ENCODE measurements at regions not wholly inside any gene's neighbourhood (a gene's known extent, or its start where the extent isn't known, plus 50 kb on each side); places are given as distances from the start of the nearest gene placed in this dataset.
A peak's percentile ranks its signal among the peaks of the same experiment; 100 is the strongest.

GRCh38 chr1:185566995-185567394 lies 167.2 kb upstream of the HMCN1 start:
- Mint-ChIP-seq H3K27ac (ENCODE audit: unreplicated experiment) (peak overlapping the region; percentile 88), H3K36me3 (ENCODE audit: unreplicated experiment) (no peaks in the 10 kb centered on the region), H3K4me3 (ENCODE audit: unreplicated experiment) (no peak overlapping the region), H3K4me1 (ENCODE audit: unreplicated experiment) (peaks cover 72% of the 10 kb centered on the region), H3K27me3 (ENCODE audit: unreplicated experiment) (no peaks in the 10 kb centered on the region), H3K9me3 (ENCODE audit: unreplicated experiment) (peaks cover 5% of the 10 kb centered on the region)
- TF ChIP-seq CTCF (IDR thresholded peaks at IDR 0.05): no peak
- DNase-seq (ENCODE audit: extremely low spot score, unreplicated experiment): no peak

- peaks cover 55% of the 10 kb centered on the region for H3K4me1 Mint-ChIP-seq (ENCODE audit: unreplicated experiment)
- H3K36me3 Mint-ChIP-seq (ENCODE audit: unreplicated experiment): no peaks in the 10 kb centered on the region
- H3K27ac Mint-ChIP-seq (ENCODE audit: unreplicated experiment): peak overlapping the region; percentile 88
- peaks cover 5% of the 10 kb centered on the region for H3K9me3 Mint-ChIP-seq (ENCODE audit: unreplicated experiment)
- no peaks in the 10 kb centered on the region for H3K27me3 Mint-ChIP-seq (ENCODE audit: unreplicated experiment)
- TF ChIP-seq CTCF (IDR thresholded peaks at IDR 0.05): no peak
- H3K4me3 Mint-ChIP-seq (ENCODE audit: unreplicated experiment): no peak overlapping the region
- no peak for DNase-seq (ENCODE audit: extremely low spot score, unreplicated experiment)
Measured at GRCh38 chr1:185565302-185565701, 168.9 kb upstream of the HMCN1 start.

- Mint-ChIP-seq H3K4me1 (ENCODE audit: unreplicated experiment) (peaks cover 54% of the 10 kb centered on the region), H3K9me3 (ENCODE audit: unreplicated experiment) (peaks cover 5% of the 10 kb centered on the region), H3K36me3 (ENCODE audit: unreplicated experiment) (no peaks in the 10 kb centered on the region), H3K27me3 (ENCODE audit: unreplicated experiment) (no peaks in the 10 kb centered on the region), H3K27ac (ENCODE audit: unreplicated experiment) (peak overlapping the region; percentile 88), H3K4me3 (ENCODE audit: unreplicated experiment) (no peak overlapping the region)
- no peak for TF ChIP-seq CTCF (IDR thresholded peaks at IDR 0.05)
- no peak for DNase-seq (ENCODE audit: extremely low spot score, unreplicated experiment)
Measured at GRCh38 chr1:185564816-185565215, 169.4 kb upstream of the HMCN1 start.

- H3K27ac Mint-ChIP-seq (ENCODE audit: unreplicated experiment): no peak overlapping the region
- H3K27me3 Mint-ChIP-seq (ENCODE audit: unreplicated experiment): no peaks in the 10 kb centered on the region
- H3K4me1 Mint-ChIP-seq (ENCODE audit: unreplicated experiment): peaks cover 49% of the 10 kb centered on the region
- no peak for TF ChIP-seq CTCF (IDR thresholded peaks at IDR 0.05)
- no peak for DNase-seq (ENCODE audit: extremely low spot score, unreplicated experiment)
- H3K9me3 Mint-ChIP-seq (ENCODE audit: unreplicated experiment): peaks cover 5% of the 10 kb centered on the region
- no peak overlapping the region for H3K4me3 Mint-ChIP-seq (ENCODE audit: unreplicated experiment)
- no peaks in the 10 kb centered on the region for H3K36me3 Mint-ChIP-seq (ENCODE audit: unreplicated experiment)
Measured at GRCh38 chr1:185562461-185563359, 171.5 kb upstream of the HMCN1 start.

- Mint-ChIP-seq H3K36me3 (ENCODE audit: unreplicated experiment) (no peaks in the 10 kb centered on the region), H3K4me1 (ENCODE audit: unreplicated experiment) (peaks cover 43% of the 10 kb centered on the region), H3K4me3 (ENCODE audit: unreplicated experiment) (no peak overlapping the region), H3K27me3 (ENCODE audit: unreplicated experiment) (no peaks in the 10 kb centered on the region), H3K9me3 (ENCODE audit: unreplicated experiment) (peaks cover 5% of the 10 kb centered on the region), H3K27ac (ENCODE audit: unreplicated experiment) (peak overlapping the region; percentile 52)
- no peak for TF ChIP-seq CTCF (IDR thresholded peaks at IDR 0.05)
- no peak for DNase-seq (ENCODE audit: extremely low spot score, unreplicated experiment)
Measured at GRCh38 chr1:185561629-185562028, 172.6 kb upstream of the HMCN1 start.

All from osteocyte (in vitro differentiated cells).